ENCODE measurements at regions not wholly inside any gene's neighbourhood (a gene's known extent, or its start where the extent isn't known, plus 50 kb on each side); places are given as distances from the start of the nearest gene placed in this dataset.

DNA sequence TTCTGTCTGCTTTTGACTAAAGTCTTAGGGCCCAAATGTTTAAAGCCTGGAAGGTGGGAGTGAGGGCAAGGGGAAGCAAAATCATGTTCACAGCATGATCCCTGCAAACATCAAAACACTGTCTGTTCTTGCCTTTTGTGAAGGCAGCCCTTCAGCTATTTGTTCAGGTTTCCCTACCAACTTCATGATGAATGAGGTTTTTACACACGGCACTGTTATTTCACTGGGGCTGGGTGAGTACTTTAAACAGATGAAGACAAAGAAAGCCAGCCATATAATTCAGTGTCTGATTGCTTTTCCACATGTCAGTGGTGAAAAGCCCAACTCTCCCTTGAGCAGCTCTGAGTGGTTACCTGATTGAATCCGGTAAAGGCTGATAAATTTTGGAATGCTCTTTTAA lies 224.7 kb upstream of the GRAMD2B start:
- no peak for DNase-seq (ENCODE audit: low read depth in 3 of 3)

DNA sequence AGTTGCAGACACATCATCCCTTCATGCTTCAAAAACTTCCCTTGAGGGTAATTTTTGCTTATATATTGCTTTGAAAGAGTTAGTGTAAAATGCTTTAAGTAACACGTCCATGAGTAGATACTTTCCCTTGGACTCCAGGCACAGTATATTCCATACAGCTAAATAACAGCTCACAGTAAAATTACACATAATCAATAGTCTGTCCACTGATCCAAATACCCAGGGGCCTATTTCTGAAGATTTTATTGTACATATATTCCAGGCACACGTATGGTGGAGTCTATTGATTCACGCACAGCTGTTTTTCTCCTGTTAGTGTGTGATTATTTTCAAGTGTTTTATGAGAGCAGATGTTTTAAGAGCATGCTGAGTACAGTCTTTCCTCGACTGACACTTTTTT lies 223.7 kb upstream of the GRAMD2B start:
- no peak for DNase-seq (ENCODE audit: low read depth in 3 of 3)

DNA sequence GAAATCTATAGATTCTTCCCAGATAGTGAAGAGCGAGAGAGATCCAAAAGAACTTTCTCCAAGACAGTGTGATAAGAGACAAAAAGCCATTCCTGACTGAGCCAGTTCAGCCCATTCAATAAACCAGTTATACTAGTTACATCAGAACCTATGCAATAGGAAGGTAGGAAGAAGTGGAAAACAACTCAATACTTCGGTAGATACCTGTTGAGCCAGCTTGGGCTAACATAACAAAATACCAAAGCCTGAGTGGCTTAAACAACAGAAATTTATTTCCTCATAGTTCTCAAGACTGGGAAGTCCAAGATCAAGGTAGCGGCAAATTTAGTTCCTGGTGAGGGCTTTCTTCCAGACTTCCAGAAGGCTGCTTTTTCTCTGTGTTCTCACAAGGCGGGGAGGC lies 214.5 kb upstream of the GRAMD2B start:
- no peak for DNase-seq (ENCODE audit: low read depth in 3 of 3)

GRCh38 chr5:126210955-126211354 lies 212.3 kb upstream of the GRAMD2B start:
- DNase-seq (ENCODE audit: low read depth in 3 of 3): no peak

GRCh38 chr5:126219616-126220015 lies 203.6 kb upstream of the GRAMD2B start:
- no peak for DNase-seq (ENCODE audit: low read depth in 3 of 3)

DNA sequence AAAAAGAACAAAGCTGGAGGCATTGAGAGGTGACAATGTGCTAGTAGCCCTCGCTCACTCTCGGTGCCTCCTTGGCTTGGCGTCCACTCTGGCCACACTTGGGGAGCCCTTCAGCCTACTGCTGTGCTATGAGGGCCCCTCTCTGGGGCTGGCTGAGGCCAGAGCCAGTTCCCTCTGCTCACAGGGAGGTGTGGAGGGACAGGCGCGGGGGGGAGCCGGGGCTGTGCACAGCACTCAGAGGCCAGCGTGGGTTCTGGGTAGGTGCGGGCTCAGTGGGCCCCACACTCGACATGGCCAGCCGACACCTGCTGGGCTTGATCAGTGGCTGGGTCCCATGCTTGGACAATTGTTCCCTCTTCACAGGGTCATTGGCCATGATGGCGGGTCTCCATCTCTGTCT lies 202.5 kb upstream of the GRAMD2B start:
- DNase-seq (ENCODE audit: low read depth in 3 of 3): no peak

- no peak for DNase-seq (ENCODE audit: low read depth in 3 of 3)
Observed at GRCh38 chr5:126228934-126229333, 194.3 kb upstream of the GRAMD2B start.

- no peak for DNase-seq (ENCODE audit: low read depth in 3 of 3)
Observed at GRCh38 chr5:126233256-126233655, 190.0 kb upstream of the GRAMD2B start.

DNA sequence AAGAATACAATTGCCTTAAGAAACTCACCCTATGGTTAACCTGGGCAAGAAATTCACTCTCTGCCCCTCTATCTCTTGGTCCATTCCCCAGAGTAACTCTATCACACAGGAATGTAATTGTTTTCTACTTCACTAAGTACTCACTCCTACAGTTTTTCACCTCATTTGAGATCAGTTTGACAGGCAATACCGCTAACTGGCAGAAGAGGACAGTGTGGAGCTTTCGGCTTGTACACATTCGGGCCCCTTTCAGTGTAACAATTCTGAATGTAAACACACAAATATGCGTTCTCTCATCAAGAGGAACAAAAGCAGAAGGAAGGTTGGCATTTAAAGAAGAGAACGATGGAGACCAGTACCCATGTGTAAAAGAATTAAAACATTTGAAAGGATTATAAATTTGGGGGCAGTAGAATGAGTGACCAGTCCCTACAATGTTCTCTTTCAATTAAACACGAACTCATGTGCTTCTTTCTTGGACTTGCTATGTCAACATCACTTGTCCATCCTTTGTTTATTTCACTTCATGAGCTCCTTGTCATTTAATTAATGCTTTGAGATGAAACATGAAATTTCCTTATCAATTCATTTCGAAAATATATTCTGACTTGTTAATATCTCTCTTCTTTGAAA lies 188.5 kb upstream of the GRAMD2B start:
- no peak for DNase-seq (ENCODE audit: low read depth in 3 of 3)

GRCh38 chr5:126235628-126236027 lies 187.6 kb upstream of the GRAMD2B start:
- no peak for DNase-seq (ENCODE audit: low read depth in 3 of 3)

- no peak for DNase-seq (ENCODE audit: low read depth in 3 of 3)
Observed at GRCh38 chr5:126236994-126237393, 186.2 kb upstream of the GRAMD2B start.

DNA sequence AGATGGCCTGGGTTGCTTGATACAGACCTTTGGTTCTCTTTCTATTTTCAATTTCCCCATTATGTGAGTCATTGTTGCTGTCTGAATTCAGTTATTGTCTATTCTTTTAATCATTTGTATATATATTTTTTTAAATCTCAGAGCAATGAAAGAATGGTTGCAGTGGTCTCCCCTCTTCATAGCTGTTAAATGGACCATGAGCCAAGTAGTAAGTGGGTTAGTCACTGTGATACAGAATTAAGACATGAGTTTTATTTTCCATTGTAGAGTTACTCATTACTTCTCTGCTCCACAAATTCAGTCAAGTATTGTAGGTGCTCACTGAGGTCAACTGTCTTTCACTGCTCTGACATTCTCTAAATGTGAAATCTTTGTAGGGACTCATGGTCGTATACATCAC lies 174.6 kb upstream of the GRAMD2B start:
- no peak for DNase-seq (ENCODE audit: low read depth in 3 of 3)

DNA sequence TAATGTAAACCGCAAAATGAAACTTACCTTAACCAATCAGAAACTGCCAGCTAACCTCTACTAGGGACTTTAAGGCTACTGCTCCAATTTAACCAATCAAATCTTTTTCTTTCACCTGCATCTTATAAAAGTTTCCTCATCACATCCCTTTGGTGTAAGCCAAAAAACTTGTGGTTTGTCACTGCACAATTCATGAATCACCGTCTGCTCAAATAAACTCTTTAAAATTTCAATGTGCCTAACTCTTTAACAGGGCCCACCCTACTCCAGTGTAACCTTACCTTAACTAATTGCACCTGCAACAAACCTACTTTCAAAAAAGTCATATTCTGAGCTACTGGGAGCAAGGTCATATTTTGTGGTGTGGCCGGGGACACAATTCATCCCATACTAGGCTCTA lies 172.2 kb upstream of the GRAMD2B start:
- no peak for DNase-seq (ENCODE audit: low read depth in 3 of 3)

- DNase-seq (ENCODE audit: low read depth in 3 of 3): no peak
Observed at GRCh38 chr5:126253406-126253805, 169.8 kb upstream of the GRAMD2B start.

- DNase-seq (ENCODE audit: low read depth in 3 of 3): no peak
Observed at GRCh38 chr5:126263591-126264184, 159.5 kb upstream of the GRAMD2B start.

DNA sequence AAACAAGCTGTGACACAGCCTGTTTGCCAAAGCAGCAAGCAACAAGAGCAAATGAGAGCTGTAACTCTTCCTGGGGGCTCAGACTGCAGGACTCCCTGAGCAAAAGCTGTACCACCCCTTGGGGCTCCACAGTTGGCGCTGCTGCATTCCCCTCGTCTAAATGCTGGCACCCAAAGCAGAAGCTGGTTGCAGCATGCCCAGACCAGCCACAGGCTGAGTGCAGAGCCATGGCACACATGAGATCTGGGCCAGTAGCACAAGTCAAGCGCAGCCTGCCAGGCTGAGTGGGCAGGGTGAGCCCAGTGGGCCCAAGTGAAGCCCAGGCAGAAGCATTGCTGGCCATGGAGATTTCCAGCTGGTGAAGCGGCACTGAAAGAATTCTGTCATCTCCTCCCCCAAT lies 157.3 kb upstream of the GRAMD2B start:
- no peak for DNase-seq (ENCODE audit: low read depth in 3 of 3)

GRCh38 chr5:126267438-126267837 lies 155.8 kb upstream of the GRAMD2B start:
- no peak for DNase-seq (ENCODE audit: low read depth in 3 of 3)

DNA sequence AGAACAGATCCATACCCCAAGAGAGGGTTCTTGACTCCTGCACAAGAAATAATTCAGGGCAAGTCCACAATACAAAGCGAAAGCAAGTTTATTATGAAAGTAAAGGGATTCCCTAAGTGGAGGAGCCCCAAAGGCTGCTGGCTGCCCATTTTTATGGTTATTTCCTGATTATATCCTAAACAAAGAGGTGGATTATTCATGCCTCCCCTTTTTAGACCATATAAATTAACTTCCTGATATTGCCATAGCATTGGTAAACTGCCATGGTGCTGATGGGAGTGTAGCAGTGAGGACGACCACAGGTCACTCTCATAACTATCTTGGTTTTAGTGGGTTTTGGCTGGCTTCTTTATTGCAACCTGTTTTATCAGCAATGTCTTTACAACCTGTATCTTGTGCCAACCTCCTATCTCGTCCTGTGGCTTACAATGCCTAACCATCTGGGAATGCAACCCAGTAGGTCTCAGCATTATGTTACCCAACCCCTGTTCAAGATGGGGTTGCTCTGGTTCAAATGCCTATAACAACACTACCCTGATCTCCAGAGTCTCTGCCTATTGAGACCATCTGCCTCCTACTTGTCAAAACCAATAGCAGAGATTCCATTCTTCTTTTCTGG lies 154.4 kb upstream of the GRAMD2B start:
- DNase-seq (ENCODE audit: low read depth in 3 of 3): no peak

DNA sequence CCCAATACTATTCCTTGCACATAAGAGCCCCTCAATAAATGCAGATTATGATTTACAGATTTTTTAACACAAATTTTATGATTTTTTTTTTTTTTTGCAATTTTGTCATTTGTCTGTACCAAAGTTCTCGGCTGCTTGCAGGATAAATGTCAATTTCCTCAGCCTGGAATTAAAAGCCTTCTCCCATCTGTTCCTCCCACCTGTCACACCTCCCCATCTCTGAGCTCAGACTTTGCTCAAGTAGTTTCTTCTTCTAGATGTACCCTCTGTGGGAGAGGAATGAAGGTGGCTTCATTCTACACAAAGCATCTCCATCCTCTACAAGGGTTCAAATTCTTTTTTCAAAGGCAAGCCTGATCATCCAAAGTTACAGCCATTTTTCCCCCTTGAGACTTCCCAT lies 153.7 kb upstream of the GRAMD2B start:
- DNase-seq (ENCODE audit: low read depth in 3 of 3): no peak

GRCh38 chr5:126271141-126271540 lies 152.1 kb upstream of the GRAMD2B start:
- DNase-seq (ENCODE audit: low read depth in 3 of 3): no peak

- DNase-seq (ENCODE audit: low read depth in 3 of 3): no peak
Observed at GRCh38 chr5:126274076-126274762, 149.0 kb upstream of the GRAMD2B start.

DNA sequence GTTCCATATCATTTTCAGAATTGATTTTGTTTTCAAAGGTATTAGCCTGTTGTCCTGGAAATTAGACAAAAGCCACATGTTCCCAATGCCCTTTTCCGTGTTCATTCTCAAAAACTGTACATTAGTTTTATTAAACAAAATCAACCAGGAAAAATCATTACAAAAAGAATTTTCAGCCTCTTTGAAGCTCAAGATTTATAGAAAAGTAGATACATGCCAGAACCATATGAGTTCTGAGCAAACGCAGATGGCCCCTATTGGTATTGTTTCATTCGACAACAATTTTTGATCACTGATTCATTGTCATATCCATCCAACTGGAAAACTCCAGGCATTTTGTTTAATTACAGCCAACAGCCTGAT lies 148.5 kb upstream of the GRAMD2B start:
- DNase-seq (ENCODE audit: low read depth in 3 of 3): no peak

GRCh38 chr5:126277762-126278161 lies 145.4 kb upstream of the GRAMD2B start:
- no peak for DNase-seq (ENCODE audit: low read depth in 3 of 3)

Data from stimulated activated CD4-positive, alpha-beta T cell treated with anti-CD3 and anti-CD28 coated beads, TNF-alpha, amount 100 ng/mL, for 48 hours (primary cell).